NCI-H2196 treated with DMSO at 0.1 percent for 48 hours (cell line): ENCODE measurements at regions not wholly inside any gene's neighbourhood (a gene's known extent, or its start where the extent isn't known, plus 50 kb on each side); places are given as distances from the start of the nearest gene placed in this dataset.

ENCODE experiments used
- DNase-seq: peaks from one replicate; lab custom pipeline; 2025; ENCODE audit not compliant: unreplicated experiment; lab: John Stamatoyannopoulos, UW

DNA sequence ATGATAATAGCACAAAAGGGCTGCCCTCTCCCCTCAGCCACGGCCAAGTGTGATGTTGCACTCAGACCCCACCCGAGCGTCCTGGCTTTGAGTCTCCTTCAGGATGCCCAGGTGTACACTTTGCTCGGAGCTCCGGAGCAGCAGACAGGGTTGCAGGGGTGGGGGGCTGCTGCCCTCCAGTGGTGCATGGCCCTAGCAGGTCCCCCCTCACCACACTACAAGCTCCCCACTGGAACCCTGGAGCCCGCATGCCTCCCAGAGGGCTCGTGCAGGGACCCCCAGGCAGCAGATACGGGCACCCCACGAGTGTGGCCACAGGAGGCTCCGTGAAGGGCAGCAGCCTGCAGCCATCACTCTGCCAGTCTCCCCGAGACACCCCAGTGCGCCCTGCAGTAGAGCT lies 69.9 kb upstream of the C14orf180 start:
- no peak for DNase-seq

- no peak for DNase-seq
These were observed 69.3 kb upstream of the C14orf180 start for GRCh38 chr14:104510216-104510615.

DNA sequence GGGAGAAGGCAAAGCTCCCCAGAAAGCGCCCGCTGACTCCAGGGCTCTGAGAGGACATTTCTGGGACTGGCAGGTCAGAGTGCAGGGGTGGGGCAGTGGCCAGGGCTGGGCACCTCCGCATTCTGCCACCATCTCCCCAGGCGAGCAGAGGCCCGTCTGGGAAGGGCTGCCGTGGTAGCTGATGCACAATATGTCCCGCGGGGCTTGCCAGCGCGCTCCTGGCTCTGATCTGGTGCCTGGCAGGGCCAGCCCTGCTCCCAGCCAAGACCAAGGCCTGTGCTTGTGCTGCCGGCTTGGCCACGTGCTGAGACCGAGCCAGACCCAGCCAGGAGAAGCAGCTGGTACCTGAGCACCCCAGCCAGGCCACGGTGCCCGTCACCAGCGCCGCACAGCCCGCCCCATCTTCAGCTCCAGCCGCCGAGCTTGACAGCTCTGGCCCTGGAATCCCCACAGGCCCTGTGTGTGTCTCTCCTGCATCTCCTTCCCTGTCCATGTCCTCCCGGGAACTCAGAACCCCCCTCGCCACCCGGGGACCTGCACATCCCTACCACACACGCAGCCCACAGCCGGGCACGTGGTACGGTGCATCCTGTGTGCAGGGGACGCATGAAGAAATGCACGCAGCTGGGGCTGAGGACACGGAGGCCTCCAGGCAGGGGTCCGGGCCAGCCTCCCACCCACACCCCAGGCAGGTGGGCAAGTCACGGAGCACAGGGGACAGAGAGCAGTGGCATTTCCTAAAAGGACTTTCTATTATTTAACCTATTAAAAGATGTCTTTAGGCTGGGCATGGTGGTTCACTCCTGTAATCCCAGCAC lies 68.6 kb upstream of the C14orf180 start:
- no peak for DNase-seq

- DNase-seq: no peak
These were observed 67.5 kb upstream of the C14orf180 start for GRCh38 chr14:104512061-104512460.

GRCh38 chr14:104512771-104513640 lies 66.6 kb upstream of the C14orf180 start:
- no peak for DNase-seq

GRCh38 chr14:104513641-104514046 lies 65.9 kb upstream of the C14orf180 start:
- DNase-seq: no peak

GRCh38 chr14:104514156-104514848 lies 65.3 kb upstream of the C14orf180 start:
- no peak for DNase-seq

DNA sequence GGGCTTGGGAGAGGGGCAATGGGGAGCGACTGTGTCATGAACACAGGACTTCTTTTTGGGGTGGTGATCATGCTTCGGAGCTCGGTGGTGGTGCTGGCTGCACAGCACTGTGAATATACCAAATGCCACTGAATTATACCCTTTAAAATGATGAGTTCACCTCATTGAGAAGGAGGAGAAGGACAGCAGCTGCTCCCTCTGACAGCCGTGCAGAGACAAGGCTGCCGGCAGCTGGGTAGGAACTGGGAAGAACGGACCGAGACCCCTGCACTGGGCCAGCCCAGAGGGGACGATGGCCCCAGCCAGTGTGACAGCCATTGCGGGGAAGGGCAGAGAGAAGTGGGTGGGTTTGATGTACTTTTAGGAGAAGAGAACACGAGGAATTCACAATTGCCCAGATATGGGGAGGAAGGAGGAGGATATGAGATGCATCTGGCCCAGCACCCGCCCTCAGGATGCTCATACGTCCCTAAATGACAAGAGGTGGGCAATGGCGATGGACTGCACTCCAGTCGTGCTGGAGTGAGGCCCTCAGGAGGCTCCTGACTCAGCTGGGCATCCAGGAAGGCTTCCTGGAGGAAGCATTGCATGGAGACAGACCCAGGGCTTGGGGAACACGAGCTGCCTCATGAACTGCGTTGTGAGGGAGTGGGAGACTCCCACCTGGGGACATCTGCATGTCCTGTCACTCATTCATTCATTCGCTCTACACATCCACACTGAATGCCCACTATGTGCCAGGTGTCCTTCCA lies 64.3 kb upstream of the C14orf180 start:
- DNase-seq: no peak

- no peak for DNase-seq
These were observed 63.5 kb upstream of the C14orf180 start for GRCh38 chr14:104515811-104516780.

GRCh38 chr14:104516906-104517305 lies 62.7 kb upstream of the C14orf180 start:
- no peak for DNase-seq

- DNase-seq: no peak
These were observed 62.1 kb upstream of the C14orf180 start for GRCh38 chr14:104517426-104517825.

GRCh38 chr14:104517867-104518266 lies 61.7 kb upstream of the C14orf180 start:
- no peak for DNase-seq

- no peak for DNase-seq
These were observed 60.8 kb upstream of the C14orf180 start for GRCh38 chr14:104518659-104519350.

DNA sequence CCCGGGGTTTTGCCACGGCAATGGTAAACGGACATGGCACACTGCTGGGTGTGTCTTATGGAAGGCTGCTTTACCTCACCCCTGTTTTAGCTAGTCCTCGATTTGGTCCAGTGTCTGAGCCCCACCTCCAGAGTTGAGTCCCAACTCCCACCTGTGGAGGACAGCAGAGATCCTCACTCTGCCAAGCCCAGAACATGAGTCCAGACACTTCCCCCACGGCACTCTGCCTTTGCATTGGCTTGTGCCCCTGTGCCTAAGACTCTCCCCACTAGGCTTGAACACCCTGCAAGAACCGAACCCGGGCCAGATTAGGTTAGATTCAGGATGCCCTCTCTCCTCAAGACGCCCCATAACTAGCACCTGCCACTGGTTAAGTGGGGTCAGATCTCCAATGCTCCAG lies 59.8 kb upstream of the C14orf180 start:
- no peak for DNase-seq

- DNase-seq: no peak
These were observed 58.7 kb upstream of the C14orf180 start for GRCh38 chr14:104520620-104521410.

DNA sequence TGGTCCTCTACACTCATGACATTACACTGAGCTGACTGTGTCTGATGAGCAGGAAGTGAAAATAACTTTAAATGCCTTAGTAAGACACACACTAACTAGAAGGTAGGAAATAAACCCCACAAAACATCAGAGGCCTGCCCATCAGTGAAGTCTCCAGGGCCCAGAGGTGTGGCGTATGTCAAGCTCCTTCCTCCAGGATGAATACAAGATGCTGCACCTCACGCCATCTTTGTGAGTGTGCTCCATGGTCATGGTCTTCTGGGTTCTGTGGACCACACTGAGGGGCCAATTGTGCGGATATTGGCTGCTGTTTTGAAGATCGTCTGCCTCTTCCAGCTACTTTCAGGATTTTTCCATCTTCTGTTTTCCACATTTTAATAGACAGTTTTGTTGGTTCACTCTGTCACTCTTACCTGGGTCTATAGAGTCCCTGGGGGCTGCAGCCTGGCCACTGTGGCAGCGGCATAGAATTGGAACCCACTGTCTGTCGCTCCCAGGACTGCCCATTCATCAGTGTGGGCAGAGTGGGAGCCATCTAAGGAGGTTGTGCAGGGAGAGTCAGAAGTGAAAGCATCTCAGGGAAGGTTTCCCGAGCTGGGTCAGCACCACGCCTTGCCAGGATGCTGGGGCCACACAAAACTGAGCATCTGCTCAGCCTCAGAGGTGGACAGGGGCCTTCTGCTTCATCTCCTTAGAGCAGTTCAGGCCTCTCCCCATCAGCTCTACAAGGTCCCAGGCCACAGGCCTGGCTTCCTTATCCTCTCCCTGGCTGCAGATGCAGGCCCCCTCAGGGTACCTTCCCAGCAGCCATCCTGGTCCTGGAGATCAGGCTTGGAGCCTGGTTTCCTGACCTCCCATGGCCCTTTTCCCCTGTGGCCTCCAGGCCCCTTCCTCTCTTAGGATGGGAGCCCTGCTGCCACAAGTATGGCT lies 57.5 kb upstream of the C14orf180 start:
- no peak for DNase-seq

DNA sequence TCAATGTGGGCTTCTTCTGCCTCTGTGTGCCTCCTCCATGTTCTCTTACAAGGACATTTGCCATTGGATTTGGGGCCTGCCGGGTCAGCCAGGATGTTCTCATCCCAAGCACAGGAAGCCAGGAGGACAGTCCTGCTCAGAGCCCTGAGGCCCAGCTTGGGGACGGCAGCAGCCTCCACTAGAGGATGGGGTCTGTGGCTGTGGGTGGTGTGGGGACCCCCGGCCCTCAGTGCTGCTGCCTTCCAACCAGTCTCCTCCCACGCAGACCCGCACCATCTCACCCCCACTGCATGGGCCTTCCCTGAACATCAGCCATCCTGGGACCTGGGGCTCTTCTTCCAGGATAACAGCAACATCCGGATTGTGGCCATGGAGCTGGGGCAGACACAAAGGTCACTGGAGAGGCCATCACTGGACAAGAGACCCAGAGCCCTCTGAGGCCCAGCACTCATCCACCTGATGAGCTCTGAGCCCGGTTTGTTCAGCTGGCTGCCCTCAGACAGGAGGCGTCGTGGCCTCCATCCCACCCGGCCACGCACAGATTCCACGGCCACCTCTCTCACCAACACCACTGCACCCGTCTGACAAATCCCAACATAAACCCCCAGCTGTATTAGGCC lies 56.5 kb upstream of the C14orf180 start:
- DNase-seq: no peak
